ENCODE measurements at regions not wholly inside any gene's neighbourhood (a gene's known extent, or its start where the extent isn't known, plus 50 kb on each side); places are given as distances from the start of the nearest gene placed in this dataset.
"Not testable (repeated sequence)": the region's sequence is repeated elsewhere in the genome, so short reads cannot be mapped to it uniquely, and the experiment has no call there.

DNA sequence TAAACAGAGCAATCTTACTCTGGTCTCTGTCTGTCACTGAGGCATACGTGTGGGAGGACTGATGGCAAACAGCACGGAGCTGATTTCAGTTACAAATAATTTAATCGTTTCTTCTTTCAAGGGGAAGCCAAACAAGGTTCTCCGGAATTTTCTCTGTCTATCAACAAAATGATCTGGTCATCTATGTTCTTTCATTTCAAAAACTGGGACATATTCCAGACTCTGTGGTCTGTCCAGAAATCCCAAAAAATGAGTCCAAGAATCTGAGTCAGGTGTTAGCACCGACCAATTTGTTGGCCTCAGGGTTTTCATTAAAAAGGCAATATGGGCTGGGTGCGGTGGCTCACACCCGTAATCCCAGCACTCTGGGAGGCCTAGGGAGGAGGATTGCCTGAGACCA is 69.9 kb upstream of the ZNF608 start:
- WGBS (ENCODE audit: insufficient coverage, low lambda C conversion rate): 60% methylated on average over 1 of the region's 7 CpGs
- no peaks in the 10 kb centered on the region for H3K9me3 ChIP-seq (ENCODE audit: control insufficient read depth, low read depth, low read length)
- no peak for DNase-seq
- H3K4me1 ChIP-seq (ENCODE audit: control insufficient read depth, insufficient read depth, low read length): peaks cover 5% of the 10 kb centered on the region
- no peaks in the 10 kb centered on the region for H3K27me3 ChIP-seq (ENCODE audit: control insufficient read depth, insufficient read depth, low read length)
- no peak overlapping the region for H3K4me3 ChIP-seq (ENCODE audit: low read length)
- no peaks in the 10 kb centered on the region for H3K36me3 ChIP-seq (ENCODE audit: control insufficient read depth, insufficient read depth, low read length)
- no peak overlapping the region for H3K27ac ChIP-seq (ENCODE audit: low read length)

GRCh38 chr5:124819201-124819600 is 72.8 kb upstream of the ZNF608 start:
- no peaks in the 10 kb centered on the region for H3K4me1 ChIP-seq (ENCODE audit: control insufficient read depth, insufficient read depth, low read length)
- H3K9me3 ChIP-seq (ENCODE audit: control insufficient read depth, low read depth, low read length): no peaks in the 10 kb centered on the region
- H3K27me3 ChIP-seq (ENCODE audit: control insufficient read depth, insufficient read depth, low read length): no peaks in the 10 kb centered on the region
- H3K36me3 ChIP-seq (ENCODE audit: control insufficient read depth, insufficient read depth, low read length): no peaks in the 10 kb centered on the region
- no peak overlapping the region for H3K27ac ChIP-seq (ENCODE audit: low read length)
- no peak for DNase-seq
- WGBS (ENCODE audit: insufficient coverage, low lambda C conversion rate): no CpG with 5 or more reads among the region's 3 CpGs
- H3K4me3 ChIP-seq (ENCODE audit: low read length): no peak overlapping the region

- no peak for DNase-seq
- Histone ChIP-seq H3K4me1 (ENCODE audit: control insufficient read depth, insufficient read depth, low read length) (peaks cover 3% of the 10 kb centered on the region), H3K27me3 (ENCODE audit: control insufficient read depth, insufficient read depth, low read length) (no peaks in the 10 kb centered on the region), H3K27ac (ENCODE audit: low read length) (no peak overlapping the region), H3K9me3 (ENCODE audit: control insufficient read depth, low read depth, low read length) (no peaks in the 10 kb centered on the region), H3K36me3 (ENCODE audit: control insufficient read depth, insufficient read depth, low read length) (no peaks in the 10 kb centered on the region), H3K4me3 (ENCODE audit: low read length) (no peak overlapping the region)
- WGBS (ENCODE audit: insufficient coverage, low lambda C conversion rate): 40% methylated on average over 2 of the region's 2 CpGs
Measured at GRCh38 chr5:124822647-124823046, 76.2 kb upstream of the ZNF608 start.

GRCh38 chr5:124823380-124823779 is 76.9 kb upstream of the ZNF608 start:
- Histone ChIP-seq H3K9me3 (ENCODE audit: control insufficient read depth, low read depth, low read length) (no peaks in the 10 kb centered on the region), H3K27ac (ENCODE audit: low read length) (no peak overlapping the region), H3K36me3 (ENCODE audit: control insufficient read depth, insufficient read depth, low read length) (no peaks in the 10 kb centered on the region), H3K4me3 (ENCODE audit: low read length) (no peak overlapping the region), H3K27me3 (ENCODE audit: control insufficient read depth, insufficient read depth, low read length) (no peaks in the 10 kb centered on the region), H3K4me1 (ENCODE audit: control insufficient read depth, insufficient read depth, low read length) (peaks cover 3% of the 10 kb centered on the region)
- no peak for DNase-seq
- WGBS (ENCODE audit: insufficient coverage, low lambda C conversion rate): 47% methylated on average over 2 of the region's 3 CpGs

DNA sequence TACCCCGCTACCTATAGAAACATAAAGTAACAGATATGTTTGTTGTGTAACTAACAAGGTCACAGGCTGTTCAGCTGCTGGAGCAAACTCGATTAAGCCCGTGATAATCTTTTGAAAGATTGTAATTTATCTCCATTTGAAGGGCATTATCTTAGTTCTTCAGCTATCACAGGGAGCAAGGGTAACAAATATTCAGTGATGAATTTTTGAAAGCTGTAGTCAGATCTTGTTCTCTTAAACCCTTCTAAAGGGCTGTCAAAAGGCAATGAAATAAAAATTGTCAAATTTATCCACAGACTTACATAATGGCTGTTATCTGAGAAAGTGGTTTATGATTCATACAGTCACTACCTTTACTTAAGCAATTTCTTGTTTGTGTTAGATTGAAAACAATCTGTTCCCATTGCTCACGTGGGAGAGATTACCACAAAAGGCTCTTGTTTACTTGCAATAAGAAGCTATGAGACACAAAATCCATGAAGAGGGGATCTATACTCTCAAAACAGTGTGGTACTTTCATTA is 78.3 kb upstream of the ZNF608 start:
- Histone ChIP-seq H3K36me3 (ENCODE audit: control insufficient read depth, insufficient read depth, low read length) (no peaks in the 10 kb centered on the region), H3K4me3 (ENCODE audit: low read length) (no peak overlapping the region), H3K27ac (ENCODE audit: low read length) (no peak overlapping the region), H3K4me1 (ENCODE audit: control insufficient read depth, insufficient read depth, low read length) (peaks cover 3% of the 10 kb centered on the region), H3K9me3 (ENCODE audit: control insufficient read depth, low read depth, low read length) (no peaks in the 10 kb centered on the region), H3K27me3 (ENCODE audit: control insufficient read depth, insufficient read depth, low read length) (no peaks in the 10 kb centered on the region)
- WGBS (ENCODE audit: insufficient coverage, low lambda C conversion rate): no CpG with 5 or more reads among the region's 4 CpGs
- DNase-seq: peak in 1 of 2 donors; percentile 50

GRCh38 chr5:124825250-124825982 is 79.0 kb upstream of the ZNF608 start:
- no peaks in the 10 kb centered on the region for H3K36me3 ChIP-seq (ENCODE audit: control insufficient read depth, insufficient read depth, low read length)
- H3K27me3 ChIP-seq (ENCODE audit: control insufficient read depth, insufficient read depth, low read length): no peaks in the 10 kb centered on the region
- no peak for DNase-seq
- peaks cover 3% of the 10 kb centered on the region for H3K4me1 ChIP-seq (ENCODE audit: control insufficient read depth, insufficient read depth, low read length)
- H3K27ac ChIP-seq (ENCODE audit: low read length): no peak overlapping the region
- H3K4me3 ChIP-seq (ENCODE audit: low read length): no peak overlapping the region
- H3K9me3 ChIP-seq (ENCODE audit: control insufficient read depth, low read depth, low read length): no peaks in the 10 kb centered on the region
- WGBS (ENCODE audit: insufficient coverage, low lambda C conversion rate): 92% methylated on average over 3 of the region's 5 CpGs

GRCh38 chr5:124825983-124826337 is 79.5 kb upstream of the ZNF608 start:
- 100% methylated on average over 1 of the region's 1 CpG for WGBS (ENCODE audit: insufficient coverage, low lambda C conversion rate)
- Histone ChIP-seq H3K4me1 (ENCODE audit: control insufficient read depth, insufficient read depth, low read length) (peaks cover 3% of the 10 kb centered on the region), H3K9me3 (ENCODE audit: control insufficient read depth, low read depth, low read length) (no peaks in the 10 kb centered on the region), H3K4me3 (ENCODE audit: low read length) (no peak overlapping the region), H3K27me3 (ENCODE audit: control insufficient read depth, insufficient read depth, low read length) (no peaks in the 10 kb centered on the region), H3K36me3 (ENCODE audit: control insufficient read depth, insufficient read depth, low read length) (no peaks in the 10 kb centered on the region), H3K27ac (ENCODE audit: low read length) (no peak overlapping the region)
- no peak for DNase-seq

DNA sequence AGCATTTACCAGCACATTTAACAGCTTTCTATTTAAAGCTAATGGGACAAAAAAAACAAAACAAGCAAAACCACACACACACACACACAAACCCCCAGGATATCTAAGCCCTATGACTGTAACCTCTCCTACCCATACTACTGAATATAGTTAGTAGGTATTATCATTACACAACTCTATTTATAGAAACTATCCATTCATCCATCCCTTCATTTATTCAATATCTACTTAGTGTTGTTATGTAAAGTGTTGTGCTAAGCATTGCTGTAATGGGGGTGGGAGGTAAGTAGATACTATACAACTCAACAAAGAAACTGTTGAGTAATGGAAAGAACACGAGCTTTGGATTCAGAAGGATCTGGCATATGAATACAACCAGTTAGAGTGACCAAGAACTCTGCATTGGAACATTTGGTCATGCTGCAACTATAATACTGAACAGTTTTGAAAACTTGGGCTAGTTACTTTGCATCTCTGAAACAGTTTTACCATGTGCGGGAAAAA is 82.3 kb upstream of the ZNF608 start:
- Histone ChIP-seq H3K36me3 (ENCODE audit: control insufficient read depth, insufficient read depth, low read length) (no peaks in the 10 kb centered on the region), H3K4me1 (ENCODE audit: control insufficient read depth, insufficient read depth, low read length) (peaks cover 3% of the 10 kb centered on the region), H3K4me3 (ENCODE audit: low read length) (no peak overlapping the region), H3K27me3 (ENCODE audit: control insufficient read depth, insufficient read depth, low read length) (no peaks in the 10 kb centered on the region), H3K9me3 (ENCODE audit: control insufficient read depth, low read depth, low read length) (peaks cover 7% of the 10 kb centered on the region), H3K27ac (ENCODE audit: low read length) (no peak overlapping the region)
- WGBS (ENCODE audit: insufficient coverage, low lambda C conversion rate): 100% methylated on average over 1 of the region's 2 CpGs
- DNase-seq: no peak

DNA sequence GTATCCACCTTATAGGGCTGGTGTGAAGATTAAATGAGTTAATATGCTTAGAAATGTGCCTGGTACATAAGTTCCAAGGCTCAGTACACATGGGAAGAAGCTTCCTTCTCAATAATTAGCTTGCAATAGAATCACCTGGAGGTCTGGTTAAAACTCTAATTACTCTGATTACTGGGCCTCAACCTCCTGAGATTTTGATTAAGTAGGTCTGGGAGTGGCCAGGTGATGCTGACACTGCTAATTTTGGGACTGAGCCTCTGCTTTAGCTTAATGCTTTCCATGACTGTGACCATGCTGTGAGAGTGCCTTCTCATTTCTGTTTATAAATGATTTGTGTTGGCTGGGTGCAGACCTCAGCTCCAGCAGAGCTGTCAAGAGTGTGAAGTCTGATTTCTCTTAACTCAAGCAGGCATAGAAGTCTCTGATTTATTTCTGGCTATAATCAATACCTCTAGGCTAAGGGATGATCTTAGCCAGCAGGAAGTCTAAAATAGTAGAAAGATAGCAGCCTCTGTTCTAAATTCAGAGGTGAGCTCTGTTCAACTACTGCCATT is 85.3 kb upstream of the ZNF608 start:
- peaks cover 12% of the 10 kb centered on the region for H3K9me3 ChIP-seq (ENCODE audit: control insufficient read depth, low read depth, low read length)
- no peaks in the 10 kb centered on the region for H3K4me1 ChIP-seq (ENCODE audit: control insufficient read depth, insufficient read depth, low read length)
- no peaks in the 10 kb centered on the region for H3K27me3 ChIP-seq (ENCODE audit: control insufficient read depth, insufficient read depth, low read length)

DNA sequence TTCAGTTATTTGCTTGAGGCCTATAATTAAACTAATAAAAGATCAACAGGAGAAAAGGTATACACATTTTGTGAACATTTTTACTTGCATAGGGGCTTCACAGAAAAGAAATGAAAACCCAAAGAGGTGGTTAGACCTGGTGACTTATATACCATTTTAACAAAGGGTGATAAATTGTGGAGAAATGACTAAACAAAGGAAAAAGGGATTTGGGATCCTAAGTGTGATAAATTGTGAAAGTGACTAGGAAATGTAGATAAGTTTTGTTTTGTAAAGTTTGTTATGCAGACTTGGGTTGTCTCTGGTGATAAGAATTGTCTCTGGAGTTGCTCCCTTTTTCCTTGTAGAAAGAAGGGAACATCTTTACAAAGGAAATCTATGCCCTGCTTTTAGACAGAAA is 86.1 kb upstream of the ZNF608 start:
- H3K4me1 ChIP-seq (ENCODE audit: control insufficient read depth, insufficient read depth, low read length): no peaks in the 10 kb centered on the region
- no peak for DNase-seq
- no peak overlapping the region for H3K4me3 ChIP-seq (ENCODE audit: low read length)
- H3K36me3 ChIP-seq (ENCODE audit: control insufficient read depth, insufficient read depth, low read length): no peaks in the 10 kb centered on the region
- H3K9me3 ChIP-seq (ENCODE audit: control insufficient read depth, low read depth, low read length): peaks cover 12% of the 10 kb centered on the region
- no peaks in the 10 kb centered on the region for H3K27me3 ChIP-seq (ENCODE audit: control insufficient read depth, insufficient read depth, low read length)
- H3K27ac ChIP-seq (ENCODE audit: low read length): no peak overlapping the region

More for the DNA sequence above, 85.3 kb upstream of the ZNF608 start:
- Histone ChIP-seq H3K4me3 (ENCODE audit: low read length) (no peak overlapping the region), H3K27ac (ENCODE audit: low read length) (no peak overlapping the region), H3K36me3 (ENCODE audit: control insufficient read depth, insufficient read depth, low read length) (no peaks in the 10 kb centered on the region)
- DNase-seq: no peak

GRCh38 chr5:124836314-124836713 is 89.9 kb upstream of the ZNF608 start:
- 83% methylated on average over 1 of the region's 2 CpGs for WGBS (ENCODE audit: insufficient coverage, low lambda C conversion rate)

More at GRCh38 chr5:124836314-124836713, 89.9 kb upstream of the ZNF608 start:
- peaks cover 12% of the 10 kb centered on the region for H3K9me3 ChIP-seq (ENCODE audit: control insufficient read depth, low read depth, low read length)
- not testable (repeated sequence) for DNase-seq; H3K27me3 ChIP-seq (ENCODE audit: control insufficient read depth, insufficient read depth, low read length); H3K27ac ChIP-seq (ENCODE audit: low read length); H3K4me3 ChIP-seq (ENCODE audit: low read length); H3K36me3 ChIP-seq (ENCODE audit: control insufficient read depth, insufficient read depth, low read length); H3K4me1 ChIP-seq (ENCODE audit: control insufficient read depth, insufficient read depth, low read length)
